AG04449 (cell line): ENCODE measurements at regions not wholly inside any gene's neighbourhood (a gene's known extent, or its start where the extent isn't known, plus 50 kb on each side); places are given as distances from the start of the nearest gene placed in this dataset.
A peak's percentile ranks its signal among the peaks of the same experiment; 100 is the strongest.

Experiments used
- CTCF ChIA-PET: fragments of 350-600 bp; formaldehyde crosslinking; extraction: SDS; loops from one replicate; lab custom pipeline; 2021; ENCODE audit warnings: antibody characterized with exemption; lab: Yijun Ruan, JAX
- POLR2A ChIA-PET: fragments of 400-600, 350-600 bp; formaldehyde crosslinking; extraction: SDS; loops from one replicate; lab custom pipeline; 2020; ENCODE audit warnings: antibody characterized with exemption, inconsistent platforms; lab: Yijun Ruan, JAX
- DNase-seq: peaks from one replicate; pipeline ENCODE4 v3.0.0-alpha.2; 2010; ENCODE audit warnings: low read depth, low spot score
- H3K4me3 ChIP-seq: 2 replicates; pipeline ENCODE4 v1.5.1; 2011; ENCODE audit warnings: low read depth, mild to moderate bottlenecking, control low read depth, low read length
- TF ChIP-seq, protein P1 (sequence below): IDR thresholded peaks from one replicate; pipeline ENCODE4 v1.5.1; 2011; ENCODE audit warnings: mild to moderate bottlenecking, moderate library complexity, low read length, control low read depth, inconsistent platforms; ENCODE audit not compliant: insufficient read depth; ENCODE audit errors: missing control alignments

DNA sequence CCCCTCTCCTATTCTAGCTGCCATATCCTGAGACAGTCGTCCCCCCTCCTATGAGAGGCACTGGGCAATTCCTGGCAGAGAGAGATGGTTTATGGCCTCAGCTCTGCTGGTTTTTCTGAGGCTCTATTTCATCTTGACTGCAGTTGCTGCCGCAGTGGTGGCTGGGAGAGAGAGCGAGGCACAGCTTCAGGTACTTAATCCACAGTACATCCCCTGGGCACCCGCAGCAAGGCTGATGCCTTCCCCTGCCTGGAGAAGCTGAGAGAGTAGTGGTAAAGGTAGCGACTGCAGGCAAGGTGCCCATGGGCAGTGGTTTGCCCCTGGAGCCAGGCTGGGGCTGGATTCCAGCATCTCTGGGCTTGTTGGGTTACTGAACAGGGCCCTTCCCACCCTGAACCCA is 324.7 kb downstream of the RPS24 start:
- TF ChIP-seq, protein P1, sequence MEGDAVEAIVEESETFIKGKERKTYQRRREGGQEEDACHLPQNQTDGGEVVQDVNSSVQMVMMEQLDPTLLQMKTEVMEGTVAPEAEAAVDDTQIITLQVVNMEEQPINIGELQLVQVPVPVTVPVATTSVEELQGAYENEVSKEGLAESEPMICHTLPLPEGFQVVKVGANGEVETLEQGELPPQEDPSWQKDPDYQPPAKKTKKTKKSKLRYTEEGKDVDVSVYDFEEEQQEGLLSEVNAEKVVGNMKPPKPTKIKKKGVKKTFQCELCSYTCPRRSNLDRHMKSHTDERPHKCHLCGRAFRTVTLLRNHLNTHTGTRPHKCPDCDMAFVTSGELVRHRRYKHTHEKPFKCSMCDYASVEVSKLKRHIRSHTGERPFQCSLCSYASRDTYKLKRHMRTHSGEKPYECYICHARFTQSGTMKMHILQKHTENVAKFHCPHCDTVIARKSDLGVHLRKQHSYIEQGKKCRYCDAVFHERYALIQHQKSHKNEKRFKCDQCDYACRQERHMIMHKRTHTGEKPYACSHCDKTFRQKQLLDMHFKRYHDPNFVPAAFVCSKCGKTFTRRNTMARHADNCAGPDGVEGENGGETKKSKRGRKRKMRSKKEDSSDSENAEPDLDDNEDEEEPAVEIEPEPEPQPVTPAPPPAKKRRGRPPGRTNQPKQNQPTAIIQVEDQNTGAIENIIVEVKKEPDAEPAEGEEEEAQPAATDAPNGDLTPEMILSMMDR = no peak

DNA sequence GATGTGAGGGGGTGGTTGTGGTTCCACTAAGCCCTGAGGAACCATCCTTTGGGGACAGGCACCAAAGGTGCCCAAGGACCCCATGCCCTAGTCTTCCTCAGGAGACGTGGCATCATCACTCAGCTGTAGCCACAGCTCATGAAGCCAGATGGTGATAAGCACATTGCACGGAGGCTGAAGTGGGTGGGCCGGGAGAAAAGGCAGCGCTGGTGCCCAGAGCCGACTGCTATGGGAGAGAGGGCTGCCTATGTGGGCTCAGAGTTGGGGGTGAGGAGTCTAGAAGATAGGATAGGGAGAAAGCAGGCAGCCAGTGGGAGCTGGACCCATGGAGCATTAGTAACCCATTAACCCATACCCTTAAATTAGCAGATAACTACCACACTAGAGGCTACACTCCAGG is 325.3 kb downstream of the RPS24 start:
- POLR2A ChIA-PET = no interaction called here
- TF ChIP-seq, protein P1 = no peak
- no peak overlapping the region for H3K4me3 ChIP-seq
- DNase-seq = no peak
- CTCF ChIA-PET = interaction anchor here (1.2 kb wide), 1 partner anchor 21 kb away, joined by 3 read pairs; no protein-coding TSS in a partner anchor

More for the DNA sequence above, 324.7 kb downstream of the RPS24 start:
- ChIA-PET POLR2A (no interaction called here), CTCF (interaction anchor here (1.2 kb wide), 1 partner anchor 22 kb away, joined by 3 read pairs; no protein-coding TSS in a partner anchor)
- no peak for DNase-seq
- no peak overlapping the region for H3K4me3 ChIP-seq

DNA sequence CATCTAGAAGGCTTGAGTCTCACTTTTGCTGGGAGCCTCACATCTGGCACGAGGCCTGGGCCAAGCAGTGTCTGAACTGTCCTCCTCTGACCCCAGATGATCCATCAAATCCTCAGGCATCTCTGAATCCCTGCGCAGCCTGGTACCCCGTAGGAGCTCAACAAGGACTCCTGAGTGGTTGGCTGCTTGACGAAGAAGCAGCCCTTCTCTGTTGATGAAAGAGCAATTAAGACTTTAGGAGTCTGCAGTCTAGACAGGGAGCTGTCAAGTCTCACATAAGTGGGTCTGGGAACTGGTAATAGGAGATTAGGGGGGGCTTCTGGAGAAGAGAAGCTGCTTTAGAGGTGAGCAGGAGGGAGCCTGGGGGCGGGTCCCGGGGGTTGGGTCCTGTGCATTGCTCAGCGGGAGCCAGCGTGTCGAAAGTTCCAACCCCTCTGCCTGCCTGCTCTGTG is 326.0 kb downstream of the RPS24 start:
- no peak for DNase-seq
- TF ChIP-seq, protein P1 = no peak
- ChIA-PET POLR2A (no interaction called here), CTCF (interaction anchor here (1.4 kb wide), 1 partner anchor 10 kb away, joined by 3 read pairs; no protein-coding TSS in a partner anchor)
- H3K4me3 ChIP-seq = no peak overlapping the region

DNA sequence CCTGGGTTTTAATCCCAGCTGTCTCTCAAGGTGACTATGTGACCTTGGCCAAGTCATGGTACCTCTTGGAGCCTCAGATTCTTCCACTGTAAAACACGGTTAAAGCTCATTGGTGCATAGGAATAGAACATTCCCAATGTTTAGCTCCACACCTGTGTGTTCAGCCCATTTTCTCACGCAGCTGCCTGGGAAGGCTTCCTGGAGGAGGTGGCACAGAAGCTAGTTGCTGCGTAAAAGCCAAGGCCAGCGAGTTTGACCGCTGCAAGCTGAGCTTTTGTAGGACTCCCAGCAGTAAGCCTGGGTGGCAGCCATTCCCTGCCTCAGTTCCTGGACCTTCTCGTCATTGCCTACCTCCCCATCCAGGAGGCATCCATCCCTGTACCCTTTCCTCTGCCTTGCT is 326.6 kb downstream of the RPS24 start:
- POLR2A ChIA-PET = no interaction called here
- CTCF ChIA-PET = interaction anchor here (0.7 to 1.4 kb wide), 2 partner anchors 9 to 297 kb away, joined by 3 read pairs; no protein-coding TSS in a partner anchor

DNA sequence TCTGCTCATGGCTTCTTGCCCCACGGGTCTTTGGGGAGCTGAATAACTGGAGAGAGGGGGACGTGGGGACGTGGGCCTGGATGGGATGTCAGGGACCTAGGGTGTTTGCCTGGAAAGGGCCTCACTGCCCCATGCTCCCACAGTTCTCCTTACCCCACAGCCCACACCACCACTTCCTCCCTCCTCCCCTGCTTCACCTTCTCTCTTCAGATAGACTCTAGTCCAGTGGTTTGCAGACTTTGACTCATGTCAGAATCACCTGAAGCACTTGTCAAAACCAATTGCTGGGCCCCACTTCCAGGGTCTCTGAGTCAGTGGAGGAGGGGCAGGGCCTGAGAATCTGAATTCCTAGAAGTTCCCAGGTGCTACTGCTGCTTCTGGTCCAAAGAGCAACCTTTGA is 327.4 kb downstream of the RPS24 start:
- TF ChIP-seq, protein P1 = no peak
- CTCF ChIA-PET = interaction anchor here (1.4 kb wide), 1 partner anchor 8 kb away, joined by 3 read pairs; no protein-coding TSS in a partner anchor
- H3K4me3 ChIP-seq = no peak overlapping the region
- DNase-seq = no peak
- POLR2A ChIA-PET = no interaction called here

More for the DNA sequence above, 326.6 kb downstream of the RPS24 start:
- TF ChIP-seq, protein P1 = no peak
- H3K4me3 ChIP-seq = no peak overlapping the region
- DNase-seq = no peak

DNA sequence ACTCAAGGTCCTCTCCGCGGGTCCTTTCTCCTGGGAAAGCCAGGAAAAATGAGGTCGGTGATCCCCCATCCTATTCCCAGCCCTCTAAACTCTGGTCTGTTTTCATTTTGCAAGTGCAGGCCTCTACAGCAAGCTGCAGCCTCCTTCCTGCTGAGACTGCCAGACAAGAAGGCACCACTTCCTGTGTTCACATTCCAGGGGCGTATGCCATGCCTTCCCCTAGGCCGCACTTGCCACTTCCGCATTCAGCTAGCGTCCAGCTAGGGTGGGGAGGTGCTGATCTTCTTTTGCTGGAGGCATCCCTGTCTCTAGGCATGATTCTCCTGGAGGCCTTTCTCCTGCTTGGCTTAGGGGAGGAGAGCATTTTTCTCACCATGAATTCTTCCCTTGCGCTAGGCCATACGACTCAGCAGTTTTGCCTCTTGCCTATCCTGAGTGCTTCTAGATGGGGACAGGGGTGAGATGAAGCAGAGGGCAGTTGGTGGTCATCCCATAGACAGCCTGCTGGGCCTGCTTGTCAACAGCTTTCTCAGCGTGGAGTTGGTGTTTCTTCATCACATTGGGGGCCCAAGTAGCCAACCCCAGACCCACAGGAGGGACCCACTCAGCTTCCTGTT is 328.9 kb downstream of the RPS24 start:
- TF ChIP-seq, protein P1 = peak; percentile 0
- no peak overlapping the region for H3K4me3 ChIP-seq
- ChIA-PET CTCF (interaction anchor here (0.8 to 1.5 kb wide), 2 partner anchors 9 to 18 kb away, joined by 3 read pairs; no protein-coding TSS in a partner anchor), POLR2A (interaction anchor here (0.6 kb wide), 1 partner anchor 75 kb away, joined by 3 read pairs; no protein-coding TSS in a partner anchor)
- DNase-seq = peak; percentile 26
